A673 (cell line): ENCODE measurements at regions not wholly inside any gene's neighbourhood (a gene's known extent, or its start where the extent isn't known, plus 50 kb on each side); places are given as distances from the start of the nearest gene placed in this dataset.

Experiments used
- BruUV-seq: library from RNA; stranded (reverse); fragments of 400-500 nt; replicated peaks from 2 replicates; lab custom pipeline; 2021; lab: Mats Ljungman, UMichigan
- CTCF ChIA-PET: fragments of 300-600 bp; sonication (Branson Sonifier 250); formaldehyde crosslinking; loops from one replicate; lab custom pipeline; 2022; ENCODE audit warnings: antibody characterized with exemption; lab: Charles Lee
- POLR2A ChIA-PET: fragments of 300-600 bp; sonication (Branson Sonifier 250); formaldehyde crosslinking; loops from one replicate; lab custom pipeline; 2022; ENCODE audit warnings: antibody characterized with exemption; ENCODE audit not compliant: low non-redundant PET; lab: Charles Lee
- DNase-seq: peaks from one replicate; pipeline ENCODE4 v3.0.0-alpha.2; 2015; ENCODE audit warnings: low spot score
- H3K27ac ChIP-seq: fragments of 200-600 bp; sonication (generic); 2 replicates; pipeline ENCODE4 v1.5.1; 2016; ENCODE audit warnings: mixed run types, low read depth, mild to moderate bottlenecking, mixed read lengths, antibody characterized with exemption, low read length; ENCODE audit not compliant: poor library complexity, severe bottlenecking
- H3K27me3 ChIP-seq: fragments of 200-600 bp; sonication (generic); replicated peaks from 2 replicates; pipeline ENCODE4 v1.6.1; 2017; ENCODE audit warnings: mixed run types, low read depth, mild to moderate bottlenecking, mixed read lengths, antibody characterized with exemption, low read length; ENCODE audit not compliant: insufficient read depth, poor library complexity
- H3K36me3 ChIP-seq: fragments of 200-600 bp; sonication (generic); 2 replicates; pipeline ENCODE4 v1.6.1; 2016; ENCODE audit warnings: mixed run types, mild to moderate bottlenecking, mixed read lengths, antibody characterized with exemption, low read length; ENCODE audit not compliant: insufficient read depth, poor library complexity, severe bottlenecking
- H3K4me1 ChIP-seq: fragments of 200-600 bp; sonication (generic); 2 replicates; pipeline ENCODE4 v1.6.1; 2017; ENCODE audit warnings: mixed run types, mild to moderate bottlenecking, mixed read lengths, antibody characterized with exemption, low read length; ENCODE audit not compliant: insufficient read depth, poor library complexity, severe bottlenecking
- H3K4me3 ChIP-seq: fragments of 200-600 bp; sonication (generic); 2 replicates; pipeline ENCODE4 v1.5.1; 2016; ENCODE audit warnings: low read depth, mixed run types, mild to moderate bottlenecking, mixed read lengths, low read length; ENCODE audit not compliant: poor library complexity, severe bottlenecking
- H3K9me3 ChIP-seq: fragments of 200-600 bp; sonication (generic); 2 replicates; pipeline ENCODE4 v1.6.1; 2016; ENCODE audit warnings: mixed run types, low read depth, mild to moderate bottlenecking, mixed read lengths, antibody characterized with exemption, low read length; ENCODE audit not compliant: poor library complexity, severe bottlenecking
- CTCF ChIP-seq: fragments of 300-800, 200-600 bp; sonication (generic); conservative IDR thresholded peaks from 2 replicates; pipeline ENCODE4 v1.5.1; 2017; ENCODE audit warnings: low read depth, mild to moderate bottlenecking, antibody characterized with exemption, low read length, moderate library complexity, mixed read lengths
- EZH2 ChIP-seq: fragments of 200-600 bp; sonication (generic); IDR thresholded peaks from 2 replicates; pipeline ENCODE4 v1.6.1; 2017; ENCODE audit warnings: borderline replicate concordance, low read depth, mild to moderate bottlenecking, mixed read lengths, antibody characterized with exemption, low read length; ENCODE audit not compliant: poor library complexity, severe bottlenecking
- intact Hi-C: fragments of 100-400 bp; cut with micrococcal nuclease; formaldehyde crosslinking; loops from one replicate; pipeline ENCODE4 v1.10.0; 2022; ENCODE audit not compliant: unreplicated experiment

GRCh38 chr3:188051801-188052168 is 102.2 kb upstream of the LPP start:
- ChIA-PET CTCF (no interaction called here), POLR2A (no interaction called here)
- intact Hi-C loops = no loop called here
- Histone ChIP-seq H3K4me1 (peaks cover 16% of the 10 kb centered on the region), H3K36me3 (no peaks in the 10 kb centered on the region), H3K27me3 (no peaks in the 10 kb centered on the region), H3K4me3 (no peak overlapping the region), H3K9me3 (no peaks in the 10 kb centered on the region), H3K27ac (no peak overlapping the region)
- no TSS peak for BruUV-seq
- TF ChIP-seq EZH2 (no peak), CTCF (no peak)
- DNase-seq = no peak

- POLR2A ChIA-PET = interaction anchor here (0.7 kb wide), 1 partner anchor 379 kb away, joined by 3 read pairs; no protein-coding TSS in a partner anchor
- peak; percentile 44 for DNase-seq
- no peaks in the 10 kb centered on the region for H3K9me3 ChIP-seq
- H3K4me3 ChIP-seq = no peak overlapping the region
- H3K36me3 ChIP-seq = no peaks in the 10 kb centered on the region
- CTCF ChIA-PET = interaction anchor here (0.7 kb wide), 1 partner anchor 901 kb away, joined by 3 read pairs; no protein-coding TSS in a partner anchor
- H3K27me3 ChIP-seq = no peaks in the 10 kb centered on the region
- no TSS peak for BruUV-seq
- H3K27ac ChIP-seq = no peak overlapping the region
- TF ChIP-seq CTCF (peak; percentile 46), EZH2 (no peak)
- intact Hi-C loops = no loop called here
- peaks cover 16% of the 10 kb centered on the region for H3K4me1 ChIP-seq
Observed at GRCh38 chr3:188052169-188053035, 101.6 kb upstream of the LPP start.

- intact Hi-C loops = no loop called here
- Histone ChIP-seq H3K4me1 (peaks cover 16% of the 10 kb centered on the region), H3K27me3 (no peaks in the 10 kb centered on the region), H3K4me3 (no peak overlapping the region), H3K27ac (no peak overlapping the region), H3K36me3 (no peaks in the 10 kb centered on the region), H3K9me3 (no peaks in the 10 kb centered on the region)
- POLR2A ChIA-PET = no interaction called here
- TF ChIP-seq CTCF (no peak), EZH2 (no peak)
- no peak for DNase-seq
- no TSS peak for BruUV-seq
- CTCF ChIA-PET = interaction anchor here (0.7 kb wide), 1 partner anchor 901 kb away, joined by 3 read pairs; no protein-coding TSS in a partner anchor
Observed at GRCh38 chr3:188053036-188053340, 101.0 kb upstream of the LPP start.
